H9 (cell line): ENCODE measurements at regions not wholly inside any gene's neighbourhood (a gene's known extent, or its start where the extent isn't known, plus 50 kb on each side); places are given as distances from the start of the nearest gene placed in this dataset.

Experiments
- DNase-seq: peaks from one replicate; pipeline ENCODE4 v3.0.0-alpha.2; 2017
- H2AFZ ChIP-seq: one replicate; pipeline ENCODE4 v1.6.1; 2013; ENCODE audit warnings: mild to moderate bottlenecking, low read length, control low read depth, moderate library complexity
- H2AK5ac ChIP-seq: 2 replicates; pipeline ENCODE4 v1.6.1; 2013; ENCODE audit warnings: low read length, control low read depth, mixed read lengths; ENCODE audit not compliant: insufficient read length
- H2BK120ac ChIP-seq: one replicate; pipeline ENCODE4 v1.6.1; 2013; ENCODE audit warnings: low read depth, mild to moderate bottlenecking, low read length, control low read depth, inconsistent platforms; ENCODE audit not compliant: poor library complexity, severe bottlenecking
- H2BK12ac ChIP-seq: 2 replicates; pipeline ENCODE4 v1.6.1; 2013; ENCODE audit warnings: low read length, control low read depth, mixed read lengths, low read depth; ENCODE audit not compliant: insufficient read length
- H2BK15ac ChIP-seq: 2 replicates; pipeline ENCODE4 v1.6.1; 2013; ENCODE audit warnings: low read depth, low read length, control low read depth
- H2BK20ac ChIP-seq: one replicate; pipeline ENCODE4 v1.6.1; 2013; ENCODE audit warnings: low read depth, mild to moderate bottlenecking, low read length, control low read depth, inconsistent platforms; ENCODE audit not compliant: poor library complexity, severe bottlenecking
- H2BK5ac ChIP-seq: 2 replicates; pipeline ENCODE4 v1.6.1; 2013; ENCODE audit warnings: low read length, control low read depth, mixed read lengths; ENCODE audit not compliant: insufficient read length
- H3K14ac ChIP-seq: 2 replicates; pipeline ENCODE4 v1.6.1; 2013; ENCODE audit warnings: low read length, control low read depth; ENCODE audit not compliant: insufficient read depth
- H3K18ac ChIP-seq: 2 replicates; pipeline ENCODE4 v1.6.1; 2013; ENCODE audit warnings: low read depth, mild to moderate bottlenecking, mixed read lengths, low read length, control low read depth; ENCODE audit not compliant: insufficient read length
- H3K23ac ChIP-seq: 2 replicates; pipeline ENCODE4 v1.6.1; 2013; ENCODE audit warnings: low read length, control low read depth, mixed read lengths, low read depth; ENCODE audit not compliant: insufficient read length
- H3K23me2 ChIP-seq: 2 replicates; pipeline ENCODE4 v1.6.1; 2013; ENCODE audit warnings: low read depth, mild to moderate bottlenecking, mixed read lengths, low read length, control low read depth; ENCODE audit not compliant: insufficient read length, poor library complexity, severe bottlenecking
- H3K27ac ChIP-seq: 2 replicates; pipeline ENCODE4 v1.5.1; 2013; ENCODE audit warnings: low read length, control low read depth, mixed read lengths, low read depth; ENCODE audit not compliant: insufficient read length
- H3K27me3 ChIP-seq: 2 replicates; pipeline ENCODE4 v1.6.1; 2013; ENCODE audit warnings: low read length, control low read depth, inconsistent platforms; ENCODE audit not compliant: insufficient read depth
- H3K4ac ChIP-seq: 2 replicates; pipeline ENCODE4 v1.6.1; 2013; ENCODE audit warnings: low read depth, mild to moderate bottlenecking, control low read depth, inconsistent platforms, low read length, moderate library complexity
- H3K4me1 ChIP-seq: 2 replicates; pipeline ENCODE4 v1.6.1; 2013; ENCODE audit warnings: low read length, control low read depth, inconsistent platforms; ENCODE audit not compliant: insufficient read depth
- H3K4me2 ChIP-seq: 2 replicates; pipeline ENCODE4 v1.6.1; 2013; ENCODE audit warnings: low read length, control low read depth, mixed read lengths; ENCODE audit not compliant: insufficient read length, insufficient read depth
- H3K56ac ChIP-seq: 2 replicates; pipeline ENCODE4 v1.6.1; 2013; ENCODE audit warnings: low read depth, mild to moderate bottlenecking, mixed read lengths, low read length, control low read depth; ENCODE audit not compliant: insufficient read length
- H3K79me1 ChIP-seq: 2 replicates; pipeline ENCODE4 v1.6.1; 2013; ENCODE audit warnings: low read depth, mild to moderate bottlenecking, moderate library complexity, low read length, control low read depth, inconsistent platforms; ENCODE audit not compliant: insufficient read depth, poor library complexity, severe bottlenecking
- H3K79me2 ChIP-seq: 2 replicates; pipeline ENCODE4 v1.6.1; 2013; ENCODE audit warnings: low read length, control low read depth, inconsistent platforms; ENCODE audit not compliant: insufficient read depth
- H3K9ac ChIP-seq: 2 replicates; pipeline ENCODE4 v1.6.1; 2013; ENCODE audit warnings: low read length, control low read depth, mixed read lengths; ENCODE audit not compliant: insufficient read length; ENCODE audit errors: extremely low read depth
- H3K9me3 ChIP-seq: one replicate; pipeline ENCODE4 v1.6.1; 2013; ENCODE audit warnings: low read depth, low read length, inconsistent platforms; ENCODE audit not compliant: control insufficient read depth
- H3T11ph ChIP-seq: one replicate; pipeline ENCODE4 v1.6.1; 2013; ENCODE audit warnings: mild to moderate bottlenecking, low read length, control low read depth, inconsistent platforms
- H4K20me1 ChIP-seq: one replicate; pipeline ENCODE4 v1.6.1; 2013; ENCODE audit not compliant: control insufficient read depth, insufficient read length, insufficient read depth
- H4K5ac ChIP-seq: 2 replicates; pipeline ENCODE4 v1.6.1; 2013; ENCODE audit warnings: low read depth, mild to moderate bottlenecking, mixed read lengths, low read length, control low read depth; ENCODE audit not compliant: insufficient read length
- H4K8ac ChIP-seq: replicated peaks from 2 replicates; pipeline ENCODE4 v1.6.1; 2013; ENCODE audit warnings: low read length, control low read depth, mixed read lengths, low read depth; ENCODE audit not compliant: insufficient read length
- H4K91ac ChIP-seq: 2 replicates; pipeline ENCODE4 v1.6.1; 2013; ENCODE audit warnings: low read depth, mild to moderate bottlenecking, moderate library complexity, mixed read lengths, low read length, control low read depth; ENCODE audit not compliant: insufficient read length
- H3K27ac Mint-ChIP-seq, 3 experiments: 2 replicates in 2 of 3; 3 replicates in 1 of 3; pipeline ENCODE4 v1.8.0; 2020 to 2021; ENCODE audit warnings: mixed read lengths in 3 of 3, mild to moderate bottlenecking in 1 of 3, moderate library complexity in 1 of 3
- H3K27me3 Mint-ChIP-seq: 2 replicates; pipeline ENCODE4 v1.8.0; 2021; ENCODE audit warnings: low read depth, mild to moderate bottlenecking, moderate library complexity, mixed read lengths
- H3K36me3 Mint-ChIP-seq, 3 experiments: 2 replicates in 2 of 3; 3 replicates in 1 of 3; pipeline ENCODE4 v1.8.0; 2020 to 2021; ENCODE audit warnings: low read depth in 3 of 3, mixed read lengths in 3 of 3; ENCODE audit not compliant: insufficient read depth in 1 of 3
- H3K4me1 Mint-ChIP-seq, 2 experiments: 2 replicates each; pipeline ENCODE4 v1.8.0; 2020; ENCODE audit warnings: mixed read lengths in 2 of 2
- H3K4me3 Mint-ChIP-seq, 2 experiments: 2 replicates in 1 of 2; 3 replicates in 1 of 2; pipeline ENCODE4 v1.8.0; 2020 to 2021; ENCODE audit warnings: mild to moderate bottlenecking in 2 of 2, mixed read lengths in 2 of 2, moderate library complexity in 1 of 2
- H3K9me3 Mint-ChIP-seq, 2 experiments: 2 replicates in 1 of 2; 3 replicates in 1 of 2; pipeline ENCODE4 v1.8.0; 2020; ENCODE audit warnings: mild to moderate bottlenecking in 2 of 2, mixed read lengths in 2 of 2, moderate library complexity in 1 of 2
- CTCF ChIP-seq: fragments of 200-600 bp; sonication (generic); conservative IDR thresholded peaks from 3 replicates; pipeline ENCODE4 v1.8.0; 2021; ENCODE audit warnings: antibody characterized with exemption, mild to moderate bottlenecking

GRCh38 chr5:108524564-108524963 is 142.7 kb upstream of the FBXL17 start:
- no peak overlapping the region for H2BK12ac ChIP-seq
- no peak overlapping the region for H2AFZ ChIP-seq
- H4K8ac ChIP-seq = no peak overlapping the region
- no peak for DNase-seq
- H3K9ac ChIP-seq = no peak overlapping the region
- H4K91ac ChIP-seq = no peak overlapping the region
- no peak for TF ChIP-seq CTCF
- H2BK120ac ChIP-seq = no peak overlapping the region
- no peak overlapping the region for H3K27ac ChIP-seq
- Mint-ChIP-seq H3K4me1 (peaks cover 11 to 14% of the 10 kb centered on the region in 2 experiments), H3K9me3 (peaks cover 21 to 27% of the 10 kb centered on the region in 2 experiments), H3K4me3 (no peak overlapping the region), H3K36me3 (peaks cover 9 to 24% (median 21%) of the 10 kb centered on the region in 3 experiments), H3K27me3 (no peaks in the 10 kb centered on the region), H3K27ac (no peak overlapping the region)
- no peak overlapping the region for H3K56ac ChIP-seq
- peaks cover 11% of the 10 kb centered on the region for H3K9me3 ChIP-seq
- H4K20me1 ChIP-seq = no peaks in the 10 kb centered on the region
- H2AK5ac ChIP-seq = no peak overlapping the region
- no peak overlapping the region for H3T11ph ChIP-seq
- H3K14ac ChIP-seq = no peak overlapping the region
- no peaks in the 10 kb centered on the region for H3K79me1 ChIP-seq
- H2BK5ac ChIP-seq = no peak overlapping the region
- H3K18ac ChIP-seq = no peak overlapping the region
- H3K79me2 ChIP-seq = no peaks in the 10 kb centered on the region
- peaks cover 4% of the 10 kb centered on the region; the same call in 1 of the 2 replicates for H3K4me1 ChIP-seq
- H2BK15ac ChIP-seq = no peak overlapping the region
- no peaks in the 10 kb centered on the region for H3K27me3 ChIP-seq
- H3K23ac ChIP-seq = no peak overlapping the region
- H4K5ac ChIP-seq = no peak overlapping the region
- H3K4me2 ChIP-seq = no peak overlapping the region
- H3K23me2 ChIP-seq = no peaks in the 10 kb centered on the region
- no peak overlapping the region for H3K4ac ChIP-seq
- no peak overlapping the region for H2BK20ac ChIP-seq
